Ascending aorta (tissue), 2 donors: ENCODE measurements at regions not wholly inside any gene's neighbourhood (a gene's known extent, or its start where the extent isn't known, plus 50 kb on each side); places are given as distances from the start of the nearest gene placed in this dataset.
A peak's percentile ranks its signal among the peaks of the same experiment; 100 is the strongest.

Experiments used
- DNase-seq, 2 donors: peaks; one replicate each; pipeline ENCODE4 v3.0.0-alpha.2; 2019; ENCODE audit warnings: low spot score in 2 of 2
- H3K27ac ChIP-seq, 2 donors: fragments of 200-600 bp; sonication (generic); one replicate each; pipeline ENCODE4 v1.5.1; 2016 to 2017; ENCODE audit warnings: mild to moderate bottlenecking in 1 of 2
- H3K27me3 ChIP-seq: fragments of 200-600 bp; sonication (generic); one replicate; pipeline ENCODE4 v1.5.1; 2017
- H3K36me3 ChIP-seq, 2 donors: fragments of 200-600 bp; sonication (generic); one replicate each; pipeline ENCODE4 v1.5.1; 2016
- H3K4me1 ChIP-seq, 2 donors: fragments of 200-600 bp; sonication (generic); one replicate each; pipeline ENCODE4 v1.5.1; 2016 to 2017; ENCODE audit warnings: mild to moderate bottlenecking in 1 of 2
- H3K4me3 ChIP-seq, 2 donors: fragments of 200-600 bp; sonication (generic); one replicate each; pipeline ENCODE4 v1.5.1; 2016 to 2017; ENCODE audit warnings: mild to moderate bottlenecking in 1 of 2
- H3K9me3 ChIP-seq, 2 donors: fragments of 200-600 bp; sonication (generic); one replicate each; pipeline ENCODE4 v1.5.1; 2016
- intact Hi-C: fragments of 100-400 bp; cut with DNase I; formaldehyde crosslinking; loops from one replicate; pipeline ENCODE4 v1.15.1; 2023
- TF ChIP-seq, protein P1 (sequence below), 3 experiments: fragments of 200-600 bp in 2 of 3; fragments of 450-650 bp in 1 of 3; sonication (generic) in 2 of 3; IDR thresholded peaks; one replicate each; pipeline ENCODE4 v1.5.1; 2016 to 2019; ENCODE audit warnings: antibody characterized with exemption in 3 of 3, mild to moderate bottlenecking in 1 of 3, moderate library complexity in 1 of 3

DNA sequence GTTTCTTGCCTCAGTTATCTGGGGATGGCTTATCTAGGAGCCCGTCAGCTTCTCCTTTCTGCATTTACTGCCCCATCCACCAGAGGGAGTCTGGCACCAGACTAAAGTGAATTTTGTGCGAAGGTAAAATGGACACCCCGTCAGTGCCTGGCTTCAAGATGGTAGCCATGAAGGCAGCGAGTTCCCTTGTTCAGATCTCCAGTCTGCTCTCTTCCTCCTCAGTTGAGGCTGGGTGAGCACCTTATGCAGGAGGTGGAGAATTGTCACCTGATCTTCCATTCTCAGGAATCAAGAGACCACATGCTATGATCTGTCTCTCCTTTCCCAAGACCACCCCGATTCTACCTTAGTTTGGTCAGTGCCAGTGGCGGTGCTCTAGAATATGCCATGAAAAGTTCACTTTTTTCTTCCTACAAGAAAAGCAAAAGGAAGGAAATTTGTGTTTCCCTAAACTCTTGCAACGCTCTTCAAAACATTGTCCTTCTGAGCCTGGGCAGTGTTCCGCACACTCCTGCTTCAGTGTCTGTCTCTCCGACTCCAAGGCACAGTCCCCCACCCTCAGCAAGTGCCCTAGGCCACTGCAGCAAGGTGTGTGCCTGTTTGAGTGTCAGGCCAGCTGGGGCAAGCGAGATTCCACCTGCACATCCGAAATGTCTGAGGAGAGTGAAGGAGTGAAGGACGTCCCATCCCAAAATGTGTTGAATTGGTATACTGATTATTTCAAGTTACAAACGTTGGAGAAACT is 168.6 kb downstream of the SS18 start:
- DNase-seq: no peak
- no peaks in the 10 kb centered on the region for H3K36me3 ChIP-seq
- intact Hi-C loops: no loop called here

DNA sequence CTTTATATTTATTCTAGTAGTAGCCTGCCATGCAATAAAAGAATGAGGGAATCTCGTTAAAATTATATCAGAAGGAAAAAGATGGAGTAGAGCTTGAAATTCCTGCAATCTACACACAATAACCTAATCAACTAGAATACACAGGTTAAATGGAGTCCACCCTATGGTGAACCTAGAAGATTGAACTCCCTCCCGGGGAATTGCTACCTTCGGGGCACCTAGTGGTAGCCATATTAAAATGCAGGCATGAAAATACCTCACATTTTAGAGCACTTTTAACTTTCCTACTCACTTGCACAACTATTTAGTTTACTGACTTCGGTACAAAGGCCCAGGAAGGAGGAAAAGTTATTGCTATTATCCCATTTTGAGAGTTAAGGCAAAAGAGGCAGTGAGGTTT is 174.5 kb downstream of the SS18 start:
- no peaks in the 10 kb centered on the region for H3K4me1 ChIP-seq
- no peaks in the 10 kb centered on the region for H3K27me3 ChIP-seq
- H3K27ac ChIP-seq: no peak overlapping the region
- intact Hi-C loops: no loop called here
- DNase-seq: no peak
- no peaks in the 10 kb centered on the region for H3K36me3 ChIP-seq
- no peak overlapping the region for H3K4me3 ChIP-seq
- TF ChIP-seq, protein P1, sequence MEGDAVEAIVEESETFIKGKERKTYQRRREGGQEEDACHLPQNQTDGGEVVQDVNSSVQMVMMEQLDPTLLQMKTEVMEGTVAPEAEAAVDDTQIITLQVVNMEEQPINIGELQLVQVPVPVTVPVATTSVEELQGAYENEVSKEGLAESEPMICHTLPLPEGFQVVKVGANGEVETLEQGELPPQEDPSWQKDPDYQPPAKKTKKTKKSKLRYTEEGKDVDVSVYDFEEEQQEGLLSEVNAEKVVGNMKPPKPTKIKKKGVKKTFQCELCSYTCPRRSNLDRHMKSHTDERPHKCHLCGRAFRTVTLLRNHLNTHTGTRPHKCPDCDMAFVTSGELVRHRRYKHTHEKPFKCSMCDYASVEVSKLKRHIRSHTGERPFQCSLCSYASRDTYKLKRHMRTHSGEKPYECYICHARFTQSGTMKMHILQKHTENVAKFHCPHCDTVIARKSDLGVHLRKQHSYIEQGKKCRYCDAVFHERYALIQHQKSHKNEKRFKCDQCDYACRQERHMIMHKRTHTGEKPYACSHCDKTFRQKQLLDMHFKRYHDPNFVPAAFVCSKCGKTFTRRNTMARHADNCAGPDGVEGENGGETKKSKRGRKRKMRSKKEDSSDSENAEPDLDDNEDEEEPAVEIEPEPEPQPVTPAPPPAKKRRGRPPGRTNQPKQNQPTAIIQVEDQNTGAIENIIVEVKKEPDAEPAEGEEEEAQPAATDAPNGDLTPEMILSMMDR (IDR thresholded peaks at IDR 0.05): no peak
- no peaks in the 10 kb centered on the region for H3K9me3 ChIP-seq

More for the DNA sequence above, 168.6 kb downstream of the SS18 start:
- H3K27ac ChIP-seq: no peak overlapping the region
- H3K27me3 ChIP-seq: no peaks in the 10 kb centered on the region
- H3K4me3 ChIP-seq: no peak overlapping the region
- H3K4me1 ChIP-seq: no peaks in the 10 kb centered on the region
- H3K9me3 ChIP-seq: no peaks in the 10 kb centered on the region
- TF ChIP-seq, protein P1 (IDR thresholded peaks at IDR 0.05): peak in 1 of 3 experiments; percentile 13

DNA sequence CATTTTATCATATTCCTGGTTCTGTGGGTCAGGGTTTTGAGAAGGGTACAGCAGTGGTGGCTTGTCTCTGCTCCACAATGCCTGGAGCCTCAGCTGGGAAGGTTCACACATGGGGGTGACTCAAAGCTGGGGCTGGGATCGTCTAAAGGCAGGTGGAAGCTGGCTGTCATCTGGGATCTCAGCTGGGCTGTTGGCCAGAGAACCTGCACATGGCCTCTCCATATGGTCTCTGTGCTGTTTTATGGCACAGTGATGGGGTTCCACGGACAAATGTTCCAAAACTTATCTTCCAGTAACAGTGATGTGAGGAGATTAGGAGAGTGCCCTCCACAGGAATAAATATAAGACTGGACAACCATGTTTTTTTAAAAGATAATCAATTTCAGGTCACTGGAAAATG is 191.4 kb downstream of the SS18 start:
- Histone ChIP-seq H3K9me3 (no peaks in the 10 kb centered on the region), H3K4me3 (no peak overlapping the region), H3K4me1 (no peaks in the 10 kb centered on the region), H3K36me3 (no peaks in the 10 kb centered on the region), H3K27me3 (no peaks in the 10 kb centered on the region), H3K27ac (no peak overlapping the region)
- no peak for DNase-seq
- TF ChIP-seq, protein P1 (IDR thresholded peaks at IDR 0.05): no peak
- intact Hi-C loops: loop anchor here (5.0 kb wide), 1 partner anchor 1297 kb away; no protein-coding TSS in a partner anchor

DNA sequence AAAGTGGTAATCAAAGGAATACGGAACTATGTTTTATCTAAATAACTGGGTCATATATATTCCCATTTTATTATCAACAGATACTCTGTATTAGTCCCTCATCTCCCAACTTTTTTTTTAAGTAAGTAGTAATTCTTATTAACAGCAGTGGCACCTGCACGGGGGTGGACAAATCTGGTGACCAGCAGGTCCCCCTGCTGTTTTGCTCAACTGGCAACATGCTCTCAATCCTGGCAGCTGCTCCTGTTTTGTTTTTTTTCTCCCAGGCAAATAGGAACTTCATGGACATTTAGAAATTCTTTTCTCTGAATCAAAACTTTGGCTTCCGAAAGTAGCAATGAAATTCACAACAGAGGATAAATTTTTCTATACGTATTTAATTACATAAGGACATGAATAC is 193.5 kb downstream of the SS18 start:
- TF ChIP-seq, protein P1 (IDR thresholded peaks at IDR 0.05): no peak
- intact Hi-C loops: loop anchor here (2.0 to 5.0 kb wide), 2 partner anchors 1018 to 1295 kb away; no protein-coding TSS in a partner anchor
- no peak overlapping the region for H3K4me3 ChIP-seq

DNA sequence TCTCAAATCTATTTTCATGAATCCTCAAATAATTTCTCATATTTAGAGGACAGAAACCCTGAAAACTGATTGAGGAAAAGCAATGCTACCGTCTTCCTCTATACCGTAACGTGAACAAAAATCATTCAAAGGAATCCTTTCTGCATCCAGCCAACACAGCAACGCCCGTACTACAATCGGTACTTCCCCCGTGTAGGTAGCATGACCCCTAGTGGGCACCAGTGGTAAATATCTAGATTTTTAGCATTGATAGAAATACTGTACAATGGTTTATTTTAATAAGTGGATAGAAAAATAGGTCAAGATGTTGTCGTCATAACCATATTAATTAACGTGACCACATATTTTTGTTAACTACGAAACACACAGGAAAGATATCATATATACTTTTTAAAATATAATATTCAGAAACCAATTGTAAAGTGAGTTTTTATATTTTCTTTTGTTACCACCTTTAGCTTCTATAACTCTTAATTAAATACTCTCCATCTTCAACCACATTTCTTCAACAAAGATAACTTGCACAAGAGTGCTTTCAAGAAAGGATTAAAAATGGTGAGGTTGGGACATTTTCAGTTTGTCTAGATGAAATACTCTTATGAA is 194.1 kb downstream of the SS18 start:
- H3K27me3 ChIP-seq: no peaks in the 10 kb centered on the region
- intact Hi-C loops: loop anchor here (2.0 to 5.0 kb wide), 2 partner anchors 1017 to 1294 kb away; no protein-coding TSS in a partner anchor
- no peak overlapping the region for H3K4me3 ChIP-seq
- H3K9me3 ChIP-seq: no peaks in the 10 kb centered on the region
- TF ChIP-seq, protein P1 (IDR thresholded peaks at IDR 0.05): peak in 2 of 3 experiments; percentile 42 to 48
- H3K27ac ChIP-seq: no peak overlapping the region
- no peaks in the 10 kb centered on the region for H3K36me3 ChIP-seq
- H3K4me1 ChIP-seq: no peaks in the 10 kb centered on the region
- DNase-seq: no peak

More for the DNA sequence above, 193.5 kb downstream of the SS18 start:
- Histone ChIP-seq H3K9me3 (no peaks in the 10 kb centered on the region), H3K27me3 (no peaks in the 10 kb centered on the region), H3K27ac (no peak overlapping the region), H3K4me1 (no peaks in the 10 kb centered on the region), H3K36me3 (no peaks in the 10 kb centered on the region)
- no peak for DNase-seq
